ENCODE measurements at regions not wholly inside any gene's neighbourhood (a gene's known extent, or its start where the extent isn't known, plus 50 kb on each side); places are given as distances from the start of the nearest gene placed in this dataset.

DNA sequence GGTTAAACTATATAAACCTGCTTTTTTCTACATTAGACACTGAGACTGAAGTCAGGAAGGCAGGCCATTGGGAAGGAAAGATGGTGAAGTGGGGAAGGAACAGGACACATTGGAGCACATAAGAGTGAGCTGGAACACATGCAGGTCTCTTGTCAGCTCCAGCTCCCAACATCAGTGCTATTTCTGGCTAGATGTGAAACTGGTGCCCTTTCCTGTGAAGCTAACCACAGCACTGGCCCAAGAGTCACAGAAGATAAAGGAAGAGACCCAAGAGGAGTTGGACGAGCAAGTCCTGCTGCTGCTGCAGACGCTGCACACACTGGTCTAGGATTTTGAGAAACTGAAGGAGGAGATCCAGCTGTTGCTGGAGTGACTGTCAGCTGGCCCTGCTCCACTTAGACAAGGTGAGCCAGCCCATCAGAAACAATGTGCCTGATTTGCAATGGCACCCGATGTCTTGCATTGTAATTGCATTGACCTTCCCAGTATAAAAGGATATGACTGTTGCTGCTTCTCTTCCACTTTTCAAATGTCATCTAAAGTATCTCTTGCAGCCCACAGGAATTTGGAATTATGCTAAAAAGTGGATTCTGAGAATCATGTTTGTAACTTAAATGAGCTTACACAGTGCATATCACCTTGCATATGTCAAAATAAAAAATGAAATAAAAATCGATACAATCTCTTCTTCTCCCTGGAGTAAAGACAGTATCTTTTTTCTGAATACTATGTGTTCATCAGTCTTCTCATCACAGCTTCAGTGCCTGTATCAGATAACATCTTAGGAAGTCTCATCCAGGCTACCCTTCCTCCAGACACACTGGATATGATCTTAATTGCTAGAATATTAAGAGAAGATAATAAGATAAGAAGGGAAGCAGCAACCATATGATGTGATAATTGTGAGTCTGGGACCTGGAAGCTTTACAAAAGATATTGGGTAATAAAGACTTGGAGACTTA lies 230.7 kb upstream of the SPRY2 start:
- Histone ChIP-seq H3K79me2 (ENCODE audit: control insufficient read depth, insufficient read depth, low read length) (no peaks in the 10 kb centered on the region), H3K4me2 (ENCODE audit: control insufficient read depth, insufficient read depth) (no peak overlapping the region), H3K9me3 (replicated peaks; ENCODE audit: control insufficient read depth, insufficient read depth, low read length) (no peaks in the 10 kb centered on the region), H3K36me3 (ENCODE audit: control insufficient read depth in 2 of 2, insufficient read depth in 2 of 2, low read length in 1 of 2) (no peaks in the 10 kb centered on the region), H3K27me3 (replicated peaks in 1 of 2; ENCODE audit: control insufficient read depth in 2 of 2, insufficient read depth in 2 of 2, low read length in 1 of 2) (no peaks in the 10 kb centered on the region), H3K9ac (ENCODE audit: control insufficient read depth, insufficient read depth, low read length) (no peak overlapping the region), H3K4me1 (ENCODE audit: control insufficient read depth, insufficient read depth, low read length) (no peaks in the 10 kb centered on the region), H3K4me3 (no peak overlapping the region), H2AFZ (ENCODE audit: control insufficient read depth, low read depth, low read length) (no peak overlapping the region), H4K20me1 (ENCODE audit: control insufficient read depth, insufficient read depth) (no peaks in the 10 kb centered on the region), H3K27ac (ENCODE audit: control insufficient read depth, insufficient read depth) (no peak overlapping the region)
- WGBS (ENCODE audit: insufficient coverage, insufficient replicate concordance, low lambda C conversion rate, missing lambda C conversion rate): 39% methylated on average over 4 of the region's 4 CpGs
- SMC1A ChIA-PET (ENCODE audit: uncharacterized antibody, unreplicated experiment): interaction anchor here (1.0 to 4.1 kb wide), 5 partner anchors 9 to 116 kb away, joined by 3 to 17 read pairs (median 5); no protein-coding TSS in a partner anchor
- RAD21 ChIA-PET (ENCODE audit: unreplicated experiment): interaction anchor here (1.8 kb wide), 1 partner anchor 118 kb away, joined by 4 read pairs; no protein-coding TSS in a partner anchor
- TF ChIP-seq RAD21 (IDR thresholded peaks at IDR 0.05; ENCODE audit: insufficient read depth, low read depth, low read length) (no peak), IRF4 (IDR thresholded peaks at IDR 0.05; ENCODE audit: low read depth, low read length) (no peak), GABPA (IDR thresholded peaks at IDR 0.05; ENCODE audit: low read depth) (no peak), SIN3A (IDR thresholded peaks at IDR 0.05; ENCODE audit: low read depth, low read length) (no peak), TBL1XR1 (IDR thresholded peaks at IDR 0.05; ENCODE audit: low read depth, low read length) (no peak), YBX1 (IDR thresholded peaks at IDR 0.05) (no peak), ZSCAN29 (IDR thresholded peaks at IDR 0.05) (no peak), ZNF207 (IDR thresholded peaks at IDR 0.05; ENCODE audit: borderline replicate concordance) (no peak)
- TF ChIP-seq, protein P1, sequence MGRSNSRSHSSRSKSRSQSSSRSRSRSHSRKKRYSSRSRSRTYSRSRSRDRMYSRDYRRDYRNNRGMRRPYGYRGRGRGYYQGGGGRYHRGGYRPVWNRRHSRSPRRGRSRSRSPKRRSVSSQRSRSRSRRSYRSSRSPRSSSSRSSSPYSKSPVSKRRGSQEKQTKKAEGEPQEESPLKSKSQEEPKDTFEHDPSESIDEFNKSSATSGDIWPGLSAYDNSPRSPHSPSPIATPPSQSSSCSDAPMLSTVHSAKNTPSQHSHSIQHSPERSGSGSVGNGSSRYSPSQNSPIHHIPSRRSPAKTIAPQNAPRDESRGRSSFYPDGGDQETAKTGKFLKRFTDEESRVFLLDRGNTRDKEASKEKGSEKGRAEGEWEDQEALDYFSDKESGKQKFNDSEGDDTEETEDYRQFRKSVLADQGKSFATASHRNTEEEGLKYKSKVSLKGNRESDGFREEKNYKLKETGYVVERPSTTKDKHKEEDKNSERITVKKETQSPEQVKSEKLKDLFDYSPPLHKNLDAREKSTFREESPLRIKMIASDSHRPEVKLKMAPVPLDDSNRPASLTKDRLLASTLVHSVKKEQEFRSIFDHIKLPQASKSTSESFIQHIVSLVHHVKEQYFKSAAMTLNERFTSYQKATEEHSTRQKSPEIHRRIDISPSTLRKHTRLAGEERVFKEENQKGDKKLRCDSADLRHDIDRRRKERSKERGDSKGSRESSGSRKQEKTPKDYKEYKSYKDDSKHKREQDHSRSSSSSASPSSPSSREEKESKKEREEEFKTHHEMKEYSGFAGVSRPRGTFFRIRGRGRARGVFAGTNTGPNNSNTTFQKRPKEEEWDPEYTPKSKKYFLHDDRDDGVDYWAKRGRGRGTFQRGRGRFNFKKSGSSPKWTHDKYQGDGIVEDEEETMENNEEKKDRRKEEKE (IDR thresholded peaks at IDR 0.05): no peak
- TF ChIP-seq, protein P2, sequence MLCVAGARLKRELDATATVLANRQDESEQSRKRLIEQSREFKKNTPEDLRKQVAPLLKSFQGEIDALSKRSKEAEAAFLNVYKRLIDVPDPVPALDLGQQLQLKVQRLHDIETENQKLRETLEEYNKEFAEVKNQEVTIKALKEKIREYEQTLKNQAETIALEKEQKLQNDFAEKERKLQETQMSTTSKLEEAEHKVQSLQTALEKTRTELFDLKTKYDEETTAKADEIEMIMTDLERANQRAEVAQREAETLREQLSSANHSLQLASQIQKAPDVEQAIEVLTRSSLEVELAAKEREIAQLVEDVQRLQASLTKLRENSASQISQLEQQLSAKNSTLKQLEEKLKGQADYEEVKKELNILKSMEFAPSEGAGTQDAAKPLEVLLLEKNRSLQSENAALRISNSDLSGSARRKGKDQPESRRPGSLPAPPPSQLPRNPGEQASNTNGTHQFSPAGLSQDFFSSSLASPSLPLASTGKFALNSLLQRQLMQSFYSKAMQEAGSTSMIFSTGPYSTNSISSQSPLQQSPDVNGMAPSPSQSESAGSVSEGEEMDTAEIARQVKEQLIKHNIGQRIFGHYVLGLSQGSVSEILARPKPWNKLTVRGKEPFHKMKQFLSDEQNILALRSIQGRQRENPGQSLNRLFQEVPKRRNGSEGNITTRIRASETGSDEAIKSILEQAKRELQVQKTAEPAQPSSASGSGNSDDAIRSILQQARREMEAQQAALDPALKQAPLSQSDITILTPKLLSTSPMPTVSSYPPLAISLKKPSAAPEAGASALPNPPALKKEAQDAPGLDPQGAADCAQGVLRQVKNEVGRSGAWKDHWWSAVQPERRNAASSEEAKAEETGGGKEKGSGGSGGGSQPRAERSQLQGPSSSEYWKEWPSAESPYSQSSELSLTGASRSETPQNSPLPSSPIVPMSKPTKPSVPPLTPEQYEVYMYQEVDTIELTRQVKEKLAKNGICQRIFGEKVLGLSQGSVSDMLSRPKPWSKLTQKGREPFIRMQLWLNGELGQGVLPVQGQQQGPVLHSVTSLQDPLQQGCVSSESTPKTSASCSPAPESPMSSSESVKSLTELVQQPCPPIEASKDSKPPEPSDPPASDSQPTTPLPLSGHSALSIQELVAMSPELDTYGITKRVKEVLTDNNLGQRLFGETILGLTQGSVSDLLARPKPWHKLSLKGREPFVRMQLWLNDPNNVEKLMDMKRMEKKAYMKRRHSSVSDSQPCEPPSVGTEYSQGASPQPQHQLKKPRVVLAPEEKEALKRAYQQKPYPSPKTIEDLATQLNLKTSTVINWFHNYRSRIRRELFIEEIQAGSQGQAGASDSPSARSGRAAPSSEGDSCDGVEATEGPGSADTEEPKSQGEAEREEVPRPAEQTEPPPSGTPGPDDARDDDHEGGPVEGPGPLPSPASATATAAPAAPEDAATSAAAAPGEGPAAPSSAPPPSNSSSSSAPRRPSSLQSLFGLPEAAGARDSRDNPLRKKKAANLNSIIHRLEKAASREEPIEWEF (IDR thresholded peaks at IDR 0.05; ENCODE audit: insufficient replicate concordance, low read depth, low read length): no peak
- TF ChIP-seq, protein P3, sequence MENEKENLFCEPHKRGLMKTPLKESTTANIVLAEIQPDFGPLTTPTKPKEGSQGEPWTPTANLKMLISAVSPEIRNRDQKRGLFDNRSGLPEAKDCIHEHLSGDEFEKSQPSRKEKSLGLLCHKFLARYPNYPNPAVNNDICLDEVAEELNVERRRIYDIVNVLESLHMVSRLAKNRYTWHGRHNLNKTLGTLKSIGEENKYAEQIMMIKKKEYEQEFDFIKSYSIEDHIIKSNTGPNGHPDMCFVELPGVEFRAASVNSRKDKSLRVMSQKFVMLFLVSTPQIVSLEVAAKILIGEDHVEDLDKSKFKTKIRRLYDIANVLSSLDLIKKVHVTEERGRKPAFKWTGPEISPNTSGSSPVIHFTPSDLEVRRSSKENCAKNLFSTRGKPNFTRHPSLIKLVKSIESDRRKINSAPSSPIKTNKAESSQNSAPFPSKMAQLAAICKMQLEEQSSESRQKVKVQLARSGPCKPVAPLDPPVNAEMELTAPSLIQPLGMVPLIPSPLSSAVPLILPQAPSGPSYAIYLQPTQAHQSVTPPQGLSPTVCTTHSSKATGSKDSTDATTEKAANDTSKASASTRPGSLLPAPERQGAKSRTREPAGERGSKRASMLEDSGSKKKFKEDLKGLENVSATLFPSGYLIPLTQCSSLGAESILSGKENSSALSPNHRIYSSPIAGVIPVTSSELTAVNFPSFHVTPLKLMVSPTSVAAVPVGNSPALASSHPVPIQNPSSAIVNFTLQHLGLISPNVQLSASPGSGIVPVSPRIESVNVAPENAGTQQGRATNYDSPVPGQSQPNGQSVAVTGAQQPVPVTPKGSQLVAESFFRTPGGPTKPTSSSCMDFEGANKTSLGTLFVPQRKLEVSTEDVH (IDR thresholded peaks at IDR 0.05; ENCODE audit: low read depth, partially characterized antibody): no peak
- FAIRE-seq: no peak
- ATAC-seq: no peak
- intact Hi-C loops (cut with micrococcal nuclease; ENCODE audit: unreplicated experiment) (no loop called here), in situ Hi-C loops (cut with MboI) (no loop called here)
- POLR2A ChIA-PET: interaction anchor here (1.1 kb wide), 1 partner anchor 13 kb away, joined by 3 read pairs; no protein-coding TSS in a partner anchor
- no peak for DNase-seq (ENCODE audit: low read depth, low spot score)
- CTCF ChIA-PET: interaction anchor here (0.6 to 1.4 kb wide), 2 partner anchors 34 to 102 kb away, joined by 3 read pairs; no protein-coding TSS in a partner anchor
- no TSS peak for BruUV-seq (replicated peaks)

All from GM12878 (cell line).